GM23338 (cell line): ENCODE measurements at regions not wholly inside any gene's neighbourhood (a gene's known extent, or its start where the extent isn't known, plus 50 kb on each side); places are given as distances from the start of the nearest gene placed in this dataset.

Source experiments
- ATAC-seq: fragments of 200-7000 bp; cut with Tn5 transposase; 3 replicates; pipeline ENCODE4 v1.9.1; 2020
- DNase-seq: peaks from one replicate; pipeline ENCODE4 v3.0.0-alpha.2; 2015; ENCODE audit warnings: low spot score
- H2AFZ ChIP-seq: fragments of 200-600 bp; sonication (generic); 2 replicates; pipeline ENCODE4 v1.8.0; 2016; ENCODE audit warnings: antibody characterized with exemption, mild to moderate bottlenecking, moderate library complexity
- H3F3A ChIP-seq: fragments of 200-600 bp; sonication (generic); replicated peaks from 2 replicates; pipeline ENCODE4 v1.8.0; 2017; ENCODE audit warnings: antibody characterized with exemption, mixed run types, low read depth
- H3K27ac ChIP-seq: fragments of 200-600 bp; sonication (generic); 2 replicates; pipeline ENCODE4 v1.6.1; 2016; ENCODE audit warnings: low read depth
- H3K27me3 ChIP-seq: fragments of 200-600 bp; sonication (generic); 2 replicates; pipeline ENCODE4 v1.8.0; 2016; ENCODE audit warnings: mild to moderate bottlenecking, mixed run types, moderate library complexity; ENCODE audit not compliant: insufficient read depth
- H3K36me3 ChIP-seq: fragments of 200-600 bp; sonication (generic); 2 replicates; pipeline ENCODE4 v1.8.0; 2016; ENCODE audit warnings: mild to moderate bottlenecking; ENCODE audit not compliant: insufficient read depth
- H3K4me1 ChIP-seq: fragments of 200-600 bp; sonication (generic); 2 replicates; pipeline ENCODE4 v1.8.0; 2016; ENCODE audit warnings: mild to moderate bottlenecking, moderate library complexity; ENCODE audit not compliant: insufficient read depth
- H3K4me2 ChIP-seq: fragments of 200-600 bp; sonication (generic); 2 replicates; pipeline ENCODE4 v1.7.1; 2017; ENCODE audit warnings: mixed run types
- H3K4me3 ChIP-seq: fragments of 200-600 bp; sonication (generic); 2 replicates; pipeline ENCODE4 v1.6.1; 2016; ENCODE audit warnings: mixed run types
- H3K79me2 ChIP-seq: fragments of 200-600 bp; sonication (generic); replicated peaks from 2 replicates; pipeline ENCODE4 v1.8.0; 2017; ENCODE audit warnings: mild to moderate bottlenecking; ENCODE audit not compliant: insufficient read depth
- H3K9me2 ChIP-seq: fragments of 200-600 bp; sonication (generic); 2 replicates; pipeline ENCODE4 v1.8.0; 2017; ENCODE audit not compliant: insufficient read depth
- H4K20me1 ChIP-seq: fragments of 200-600 bp; sonication (generic); replicated peaks from 2 replicates; pipeline ENCODE4 v1.8.0; 2017; ENCODE audit warnings: mild to moderate bottlenecking; ENCODE audit not compliant: insufficient read depth
- H3K27ac Mint-ChIP-seq: 2 replicates; pipeline ENCODE4 v1.8.0; 2020; ENCODE audit warnings: inconsistent platforms, mild to moderate bottlenecking, moderate library complexity, mixed read lengths
- H3K27me3 Mint-ChIP-seq: 3 replicates; pipeline ENCODE4 v1.8.0; 2022; ENCODE audit warnings: low read depth, mild to moderate bottlenecking, moderate library complexity, mixed read lengths, inconsistent platforms; ENCODE audit not compliant: insufficient read depth, poor library complexity
- H3K36me3 Mint-ChIP-seq: 3 replicates; pipeline ENCODE4 v1.8.0; 2021; ENCODE audit warnings: low read depth, mild to moderate bottlenecking, inconsistent platforms, moderate library complexity, mixed read lengths
- H3K4me1 Mint-ChIP-seq: 3 replicates; pipeline ENCODE4 v1.8.0; 2020; ENCODE audit warnings: mild to moderate bottlenecking, inconsistent platforms, mixed read lengths
- H3K4me3 Mint-ChIP-seq: 3 replicates; pipeline ENCODE4 v1.8.0; 2021; ENCODE audit warnings: moderate library complexity, mild to moderate bottlenecking, inconsistent platforms, mixed read lengths
- H3K9me3 Mint-ChIP-seq: 3 replicates; pipeline ENCODE4 v1.8.0; 2020; ENCODE audit warnings: moderate library complexity, mild to moderate bottlenecking, inconsistent platforms, mixed read lengths
- CREB1 ChIP-seq: fragments of 250-450 bp; sonication (Bioruptor Pico); IDR thresholded peaks from 2 replicates; pipeline ENCODE4 v1.5.0; 2020; ENCODE audit warnings: low read depth, mild to moderate bottlenecking, moderate library complexity
- EZH2 ChIP-seq: fragments of 200-600 bp; sonication (generic); IDR thresholded peaks from one replicate; pipeline ENCODE4 v1.8.0; 2017; ENCODE audit warnings: antibody characterized with exemption, mild to moderate bottlenecking, low read depth; ENCODE audit not compliant: unreplicated experiment
- EZH2phosphoT487 ChIP-seq: fragments of 200-600 bp; sonication (generic); IDR thresholded peaks from one replicate; pipeline ENCODE4 v1.8.1; 2018; ENCODE audit warnings: antibody characterized with exemption; ENCODE audit not compliant: unreplicated experiment
- JUNB ChIP-seq: IDR thresholded peaks from one replicate; pipeline ENCODE4 v1.6.1; 2016; ENCODE audit warnings: antibody characterized with exemption; ENCODE audit not compliant: unreplicated experiment
- NANOG ChIP-seq: IDR thresholded peaks from 2 replicates; pipeline ENCODE4 v1.6.1; 2016; ENCODE audit warnings: antibody characterized with exemption, borderline replicate concordance
- POLR2AphosphoS5 ChIP-seq: IDR thresholded peaks from 2 replicates; pipeline ENCODE4 v1.6.1; 2016; ENCODE audit warnings: antibody characterized with exemption, low read depth
- REST ChIP-seq: IDR thresholded peaks from one replicate; pipeline ENCODE4 v1.6.1; 2018; ENCODE audit warnings: antibody characterized with exemption; ENCODE audit not compliant: unreplicated experiment
- STAT1 ChIP-seq: IDR thresholded peaks from one replicate; pipeline ENCODE4 v1.6.1; 2016; ENCODE audit warnings: antibody characterized with exemption; ENCODE audit not compliant: unreplicated experiment
- ZNF114 ChIP-seq: fragments of 250-450 bp; sonication (Bioruptor Pico); IDR thresholded peaks from 2 replicates; pipeline ENCODE4 v1.5.0; 2020; ENCODE audit warnings: mild to moderate bottlenecking, moderate library complexity
- TF ChIP-seq, protein P1 (sequence below): IDR thresholded peaks from 2 replicates; pipeline ENCODE4 v1.6.1; 2016; ENCODE audit warnings: antibody characterized with exemption
- TF ChIP-seq, protein P2 (sequence below), 2 experiments: fragments of 200-600 bp in 1 of 2; sonication (generic) in 1 of 2; conservative IDR thresholded peaks; 2 replicates each; pipeline versions ENCODE4 v1.5.1 to v1.6.1; 2016 to 2017; ENCODE audit warnings: antibody characterized with exemption in 2 of 2, low read depth in 2 of 2, mild to moderate bottlenecking in 2 of 2, moderate library complexity in 1 of 2

- TF ChIP-seq POLR2AphosphoS5 (no peak), JUNB (no peak), EZH2 (no peak), CREB1 (CRISPR knock-in tag) (no peak)
- TF ChIP-seq, protein P1, sequence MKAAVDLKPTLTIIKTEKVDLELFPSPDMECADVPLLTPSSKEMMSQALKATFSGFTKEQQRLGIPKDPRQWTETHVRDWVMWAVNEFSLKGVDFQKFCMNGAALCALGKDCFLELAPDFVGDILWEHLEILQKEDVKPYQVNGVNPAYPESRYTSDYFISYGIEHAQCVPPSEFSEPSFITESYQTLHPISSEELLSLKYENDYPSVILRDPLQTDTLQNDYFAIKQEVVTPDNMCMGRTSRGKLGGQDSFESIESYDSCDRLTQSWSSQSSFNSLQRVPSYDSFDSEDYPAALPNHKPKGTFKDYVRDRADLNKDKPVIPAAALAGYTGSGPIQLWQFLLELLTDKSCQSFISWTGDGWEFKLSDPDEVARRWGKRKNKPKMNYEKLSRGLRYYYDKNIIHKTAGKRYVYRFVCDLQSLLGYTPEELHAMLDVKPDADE = no peak
Observed at GRCh38 chr18:8461544-8461943, 147.7 kb upstream of the RAB12 start (continued).

- ATAC-seq = no peak
- Mint-ChIP-seq H3K27ac (no peak overlapping the region), H3K9me3 (peaks cover 40% of the 10 kb centered on the region), H3K4me1 (peaks cover 11% of the 10 kb centered on the region; the same call in 2 of the 3 replicates), H3K27me3 (peaks cover 6% of the 10 kb centered on the region), H3K4me3 (no peak overlapping the region), H3K36me3 (peaks cover 21% of the 10 kb centered on the region)
- Histone ChIP-seq H4K20me1 (no peaks in the 10 kb centered on the region), H3K36me3 (peaks cover 4% of the 10 kb centered on the region; the same call in 1 of the 2 replicates), H3K4me1 (peaks cover 6% of the 10 kb centered on the region; the same call in 1 of the 2 replicates), H3K4me2 (no peak overlapping the region), H2AFZ (no peak overlapping the region), H3K27me3 (no peaks in the 10 kb centered on the region), H3K27ac (no peak overlapping the region), H3K9me2 (no peaks in the 10 kb centered on the region), H3F3A (no peaks in the 10 kb centered on the region), H3K4me3 (no peak overlapping the region), H3K79me2 (no peaks in the 10 kb centered on the region)
- DNase-seq = no peak
- TF ChIP-seq POLR2AphosphoS5 (no peak), EZH2phosphoT487 (no peak), EZH2 (no peak), NANOG (no peak)
Observed at GRCh38 chr18:8462651-8463185, 146.5 kb upstream of the RAB12 start.

DNA sequence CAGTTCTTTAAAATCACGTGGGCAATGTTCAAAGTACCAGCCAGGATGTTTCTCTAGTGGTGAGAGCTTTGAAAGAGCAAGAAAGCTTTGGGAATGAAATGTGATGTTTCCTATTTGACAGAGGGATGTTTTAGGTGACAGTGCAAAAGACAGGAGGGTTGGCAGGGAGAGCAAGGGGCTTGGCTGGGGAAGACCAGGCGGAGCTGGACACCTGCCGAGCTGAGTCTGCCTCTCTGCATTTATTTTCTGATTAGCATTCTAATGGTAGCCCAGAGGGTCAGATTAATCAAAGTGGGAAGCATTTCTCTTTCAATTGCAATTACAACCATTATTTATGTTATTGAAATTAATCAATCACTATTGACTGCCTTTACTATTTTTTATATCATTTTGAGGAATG lies 145.4 kb upstream of the RAB12 start:
- H4K20me1 ChIP-seq = no peaks in the 10 kb centered on the region
- H3K9me2 ChIP-seq = no peaks in the 10 kb centered on the region
- H3K79me2 ChIP-seq = no peaks in the 10 kb centered on the region
- Mint-ChIP-seq H3K27ac (no peak overlapping the region), H3K4me1 (peaks cover 11% of the 10 kb centered on the region; the same call in 2 of the 3 replicates), H3K4me3 (no peak overlapping the region), H3K27me3 (peaks cover 7% of the 10 kb centered on the region), H3K36me3 (peaks cover 21% of the 10 kb centered on the region), H3K9me3 (peaks cover 40% of the 10 kb centered on the region)
- H3F3A ChIP-seq = no peaks in the 10 kb centered on the region
- DNase-seq = no peak
- peaks cover 6% of the 10 kb centered on the region; the same call in 1 of the 2 replicates for H3K4me1 ChIP-seq
- no peak overlapping the region for H3K4me2 ChIP-seq
- no peak overlapping the region for H2AFZ ChIP-seq
- H3K27ac ChIP-seq = no peak overlapping the region
- H3K36me3 ChIP-seq = peaks cover 4% of the 10 kb centered on the region; the same call in 1 of the 2 replicates
- H3K27me3 ChIP-seq = no peaks in the 10 kb centered on the region
- no peak overlapping the region for H3K4me3 ChIP-seq
- no peak for ATAC-seq
- TF ChIP-seq, protein P1 = no peak
- TF ChIP-seq CREB1 (CRISPR knock-in tag) (no peak), STAT1 (no peak), EZH2 (no peak), JUNB (no peak), ZNF114 (CRISPR knock-in tag) (no peak), REST (no peak), EZH2phosphoT487 (no peak)
- TF ChIP-seq, protein P2, sequence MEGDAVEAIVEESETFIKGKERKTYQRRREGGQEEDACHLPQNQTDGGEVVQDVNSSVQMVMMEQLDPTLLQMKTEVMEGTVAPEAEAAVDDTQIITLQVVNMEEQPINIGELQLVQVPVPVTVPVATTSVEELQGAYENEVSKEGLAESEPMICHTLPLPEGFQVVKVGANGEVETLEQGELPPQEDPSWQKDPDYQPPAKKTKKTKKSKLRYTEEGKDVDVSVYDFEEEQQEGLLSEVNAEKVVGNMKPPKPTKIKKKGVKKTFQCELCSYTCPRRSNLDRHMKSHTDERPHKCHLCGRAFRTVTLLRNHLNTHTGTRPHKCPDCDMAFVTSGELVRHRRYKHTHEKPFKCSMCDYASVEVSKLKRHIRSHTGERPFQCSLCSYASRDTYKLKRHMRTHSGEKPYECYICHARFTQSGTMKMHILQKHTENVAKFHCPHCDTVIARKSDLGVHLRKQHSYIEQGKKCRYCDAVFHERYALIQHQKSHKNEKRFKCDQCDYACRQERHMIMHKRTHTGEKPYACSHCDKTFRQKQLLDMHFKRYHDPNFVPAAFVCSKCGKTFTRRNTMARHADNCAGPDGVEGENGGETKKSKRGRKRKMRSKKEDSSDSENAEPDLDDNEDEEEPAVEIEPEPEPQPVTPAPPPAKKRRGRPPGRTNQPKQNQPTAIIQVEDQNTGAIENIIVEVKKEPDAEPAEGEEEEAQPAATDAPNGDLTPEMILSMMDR (conservative IDR thresholded peaks at IDR 0.05; ENCODE audit: low read depth in 2 of 2) = no peak
